ENCODE measurements at regions not wholly inside any gene's neighbourhood (a gene's known extent, or its start where the extent isn't known, plus 50 kb on each side); places are given as distances from the start of the nearest gene placed in this dataset.

- no peak overlapping the region for H3K27ac ChIP-seq (ENCODE audit: low read length)
- H4K20me1 ChIP-seq (ENCODE audit: insufficient read depth) = no peaks in the 10 kb centered on the region
- no peaks in the 10 kb centered on the region for H3F3A ChIP-seq (ENCODE audit: insufficient read depth, low read length, poor library complexity, severe bottlenecking)
- TF ChIP-seq EZH2 (IDR thresholded peaks at IDR 0.05; ENCODE audit: borderline replicate concordance, insufficient read depth, low read length, poor library complexity, severe bottlenecking) (no peak), TAF1 (IDR thresholded peaks at IDR 0.05; ENCODE audit: low read depth) (no peak), REST (IDR thresholded peaks at IDR 0.05; ENCODE audit: borderline replicate concordance) (no peak), CTCF (IDR thresholded peaks at IDR 0.05; ENCODE audit: poor library complexity, severe bottlenecking) (no peak)
- H3K79me2 ChIP-seq (replicated peaks; ENCODE audit: insufficient read depth, low read length) = no peaks in the 10 kb centered on the region
- H3K9ac ChIP-seq (ENCODE audit: low read length) = no peak overlapping the region
- no peak overlapping the region for H2AFZ ChIP-seq (ENCODE audit: low read depth, low read length)
- H3K9me3 ChIP-seq (ENCODE audit: low read length) = no peaks in the 10 kb centered on the region
- H3K27me3 ChIP-seq (ENCODE audit: insufficient read depth, low read depth, low read length) = no peaks in the 10 kb centered on the region
- H3K4me3 ChIP-seq (ENCODE audit: low read length) = no peak overlapping the region
- no peak overlapping the region for H3K4me2 ChIP-seq (ENCODE audit: low read length)
- H3K36me3 ChIP-seq (ENCODE audit: insufficient read depth, low read length) = no peaks in the 10 kb centered on the region
- no peaks in the 10 kb centered on the region for H3K9me2 ChIP-seq (ENCODE audit: insufficient read depth, low read length)
Observed at GRCh38 chr2:19219060-19219459, 139.4 kb downstream of the OSR1 start.

DNA sequence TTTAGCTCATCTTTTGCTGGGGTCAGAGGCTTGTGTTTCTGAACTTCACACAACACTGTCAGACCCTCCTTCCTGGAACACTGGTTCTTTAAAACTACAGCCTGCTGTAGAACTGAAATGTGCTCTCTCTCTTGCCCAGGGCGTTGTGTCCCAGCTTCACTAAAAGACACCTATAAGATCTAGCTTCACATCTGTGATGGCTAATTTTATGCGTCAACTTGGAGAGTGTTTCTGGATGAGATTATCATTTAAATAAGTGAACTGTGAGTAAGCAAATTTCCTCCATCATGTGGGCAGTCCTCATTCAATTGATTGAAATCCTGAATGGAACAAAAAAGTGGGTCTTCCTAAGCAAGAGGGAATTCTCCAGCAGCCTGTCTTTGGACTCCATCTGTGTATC, 140.3 kb downstream of the OSR1 start:
- Histone ChIP-seq H3F3A (ENCODE audit: insufficient read depth, low read length, poor library complexity, severe bottlenecking) (no peaks in the 10 kb centered on the region), H3K9me3 (ENCODE audit: low read length) (no peaks in the 10 kb centered on the region), H3K79me2 (replicated peaks; ENCODE audit: insufficient read depth, low read length) (no peaks in the 10 kb centered on the region), H3K4me3 (ENCODE audit: low read length) (no peak overlapping the region), H3K27me3 (ENCODE audit: insufficient read depth, low read depth, low read length) (no peaks in the 10 kb centered on the region), H3K36me3 (ENCODE audit: insufficient read depth, low read length) (no peaks in the 10 kb centered on the region), H3K9me2 (ENCODE audit: insufficient read depth, low read length) (no peaks in the 10 kb centered on the region), H3K9ac (ENCODE audit: low read length) (no peak overlapping the region), H4K20me1 (ENCODE audit: insufficient read depth) (no peaks in the 10 kb centered on the region), H2AFZ (ENCODE audit: low read depth, low read length) (no peak overlapping the region), H3K4me2 (ENCODE audit: low read length) (no peak overlapping the region), H3K27ac (ENCODE audit: low read length) (no peak overlapping the region)
- TF ChIP-seq EP300 (conservative IDR thresholded peaks at IDR 0.05; ENCODE audit: poor library complexity, severe bottlenecking) (no peak), SMC3 (conservative IDR thresholded peaks at IDR 0.05; ENCODE audit: poor library complexity) (no peak), POLR2AphosphoS5 (IDR thresholded peaks at IDR 0.05) (no peak), EZH2 (IDR thresholded peaks at IDR 0.05; ENCODE audit: borderline replicate concordance, insufficient read depth, low read length, poor library complexity, severe bottlenecking) (no peak), MXI1 (conservative IDR thresholded peaks at IDR 0.05; ENCODE audit: poor library complexity, severe bottlenecking) (no peak), TAF1 (IDR thresholded peaks at IDR 0.05; ENCODE audit: low read depth) (no peak), REST (IDR thresholded peaks at IDR 0.05; ENCODE audit: borderline replicate concordance) (no peak), RAD21 (conservative IDR thresholded peaks at IDR 0.05) (no peak), CTCF (IDR thresholded peaks at IDR 0.05; ENCODE audit: poor library complexity, severe bottlenecking) (no peak)

All from neural cell (in vitro differentiated cells).